Spleen (tissue), 11 donors: ENCODE measurements at regions not wholly inside any gene's neighbourhood (a gene's known extent, or its start where the extent isn't known, plus 50 kb on each side); places are given as distances from the start of the nearest gene placed in this dataset.

Experiments used
- DNase-seq: peaks from one replicate; pipeline ENCODE4 v3.0.0-alpha.2; 2020
- H3K27ac ChIP-seq, 8 donors: fragments of 200-600 bp; sonication (generic) in 7 of 8; 1 replicate in 4 of 8; 2 replicates in 4 of 8; pipeline versions ENCODE4 v1.5.0 to v1.8.0; 2016 to 2021; ENCODE audit warnings: inconsistent platforms in 4 of 8, mild to moderate bottlenecking in 4 of 8, moderate library complexity in 1 of 8
- H3K27me3 ChIP-seq, 7 donors: fragments of 200-600 bp; sonication (generic) in 6 of 7; replicated peaks in 1 of 7; 1 replicate in 4 of 7; 2 replicates in 3 of 7; pipeline versions ENCODE4 v1.5.0 to v1.8.0; 2016 to 2021; ENCODE audit warnings: inconsistent platforms in 3 of 7, mild to moderate bottlenecking in 1 of 7
- H3K36me3 ChIP-seq, 6 donors: fragments of 200-600 bp; sonication (generic) in 5 of 6; 1 replicate in 4 of 6; 2 replicates in 2 of 6; pipeline versions ENCODE4 v1.5.0 to v1.8.0; 2016 to 2021; ENCODE audit warnings: inconsistent platforms in 2 of 6
- H3K4me1 ChIP-seq, 6 donors: fragments of 200-600 bp; sonication (generic) in 5 of 6; 1 replicate in 3 of 6; 2 replicates in 3 of 6; pipeline versions ENCODE4 v1.5.0 to v1.8.0; 2016 to 2021; ENCODE audit warnings: inconsistent platforms in 3 of 6
- H3K4me3 ChIP-seq, 8 donors: fragments of 200-600 bp; sonication (generic) in 7 of 8; 1 replicate in 4 of 8; 2 replicates in 4 of 8; pipeline versions ENCODE4 v1.5.0 to v1.8.0; 2016 to 2021; ENCODE audit warnings: inconsistent platforms in 4 of 8, mild to moderate bottlenecking in 4 of 8, moderate library complexity in 2 of 8
- H3K9me3 ChIP-seq, 8 donors: fragments of 200-600 bp; sonication (generic) in 7 of 8; 1 replicate in 4 of 8; 2 replicates in 4 of 8; pipeline versions ENCODE4 v1.5.0 to v1.8.0; 2016 to 2021; ENCODE audit warnings: inconsistent platforms in 4 of 8
- POLR2A ChIP-seq, 3 donors: fragments of 450-650 bp; IDR thresholded peaks; one replicate each; pipeline ENCODE4 v1.5.1; 2017; ENCODE audit warnings: antibody characterized with exemption in 3 of 3, mild to moderate bottlenecking in 1 of 3
- POLR2AphosphoS5 ChIP-seq, 3 donors: sonication (generic); formaldehyde crosslinking; IDR thresholded peaks; one replicate each; pipeline ENCODE4 v1.5.1; 2017; ENCODE audit warnings: antibody characterized with exemption in 3 of 3
- WGBS, 5 donors: extraction: QIAGEN DNeasy Blood & Tissue Kit in 3 of 5; methylation state at CpG; one replicate each; pipeline versions ENCODE4 v1.1.5 to v1.1.7; 2013 to 2018; 5-methylcytosine and 5-hydroxymethylcytosine counted together
- intact Hi-C: fragments of 100-400 bp; cut with DNase I; formaldehyde crosslinking; loops from one replicate; pipeline ENCODE4 v1.15.0; 2023; ENCODE audit warnings: low total_unique reads
- TF ChIP-seq, protein P1 (sequence below), 11 experiments: fragments of 200-600 bp in 7 of 11; fragments of 450-650 bp in 4 of 11; sonication (generic) in 4 of 11; IDR thresholded peaks in 8 of 11; conservative IDR thresholded peaks in 3 of 11; 1 replicate in 7 of 11; 2 replicates in 4 of 11; pipeline versions ENCODE4 v1.4.0 to v1.8.0; 2016 to 2021; ENCODE audit warnings: antibody characterized with exemption in 11 of 11, inconsistent platforms in 4 of 11, mild to moderate bottlenecking in 1 of 11
- donor health status: healthy with polysubstance abuse.
- donor health status: DM: no; HTN: no; CAD: no; lungs with moderate emphysema.
- donor health status: DM: no; HTN: no; CAD: no.
- donor health status: Bipolar disorder and iron deficiency.
- donor health status: healthy.
- donor health status: DM: no; HTN: no; CAD: no.
- donor health status: DM: yes; HTN: yes; CAD: no.

DNA sequence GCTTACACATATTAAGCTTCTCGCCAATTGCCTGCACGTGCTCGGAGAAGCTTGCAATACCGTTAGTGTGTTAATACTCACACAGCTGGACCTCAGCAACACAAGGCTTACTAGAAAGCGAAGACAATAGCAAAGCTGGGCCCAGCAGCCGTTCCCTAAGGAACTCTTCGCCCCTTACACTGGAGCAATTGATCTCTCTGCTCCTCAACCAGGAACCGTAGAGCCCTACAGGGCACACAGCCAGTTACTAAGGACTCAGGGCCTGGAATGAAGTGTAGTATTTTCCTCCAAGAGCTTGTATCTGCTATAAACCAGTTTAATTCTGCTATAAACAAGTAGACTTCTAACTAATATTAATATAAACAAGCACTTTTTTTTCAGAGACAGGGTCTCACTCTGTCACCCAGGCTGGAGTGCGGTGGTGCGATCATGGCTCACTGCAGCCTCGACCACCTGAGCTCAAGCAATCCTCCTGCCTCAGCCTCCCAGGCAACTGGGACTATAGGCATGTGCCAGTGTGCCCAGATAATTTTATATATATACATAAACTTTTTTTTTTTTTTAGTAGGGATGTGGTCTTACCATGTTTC lies 67.0 kb upstream of the SIMC1 start:
- H3K27me3 ChIP-seq: peaks cover 0 to 32% (median 0%) of the 10 kb centered on the region in 7 donors
- no peak for DNase-seq
- no peak overlapping the region for H3K27ac ChIP-seq
- no peaks in the 10 kb centered on the region for H3K36me3 ChIP-seq
- H3K4me1 ChIP-seq: no peaks in the 10 kb centered on the region
- WGBS, 5 donors: 84 to 92% (median 89%) methylated on average over 11 of the region's 11 CpGs
- TF ChIP-seq, protein P1, sequence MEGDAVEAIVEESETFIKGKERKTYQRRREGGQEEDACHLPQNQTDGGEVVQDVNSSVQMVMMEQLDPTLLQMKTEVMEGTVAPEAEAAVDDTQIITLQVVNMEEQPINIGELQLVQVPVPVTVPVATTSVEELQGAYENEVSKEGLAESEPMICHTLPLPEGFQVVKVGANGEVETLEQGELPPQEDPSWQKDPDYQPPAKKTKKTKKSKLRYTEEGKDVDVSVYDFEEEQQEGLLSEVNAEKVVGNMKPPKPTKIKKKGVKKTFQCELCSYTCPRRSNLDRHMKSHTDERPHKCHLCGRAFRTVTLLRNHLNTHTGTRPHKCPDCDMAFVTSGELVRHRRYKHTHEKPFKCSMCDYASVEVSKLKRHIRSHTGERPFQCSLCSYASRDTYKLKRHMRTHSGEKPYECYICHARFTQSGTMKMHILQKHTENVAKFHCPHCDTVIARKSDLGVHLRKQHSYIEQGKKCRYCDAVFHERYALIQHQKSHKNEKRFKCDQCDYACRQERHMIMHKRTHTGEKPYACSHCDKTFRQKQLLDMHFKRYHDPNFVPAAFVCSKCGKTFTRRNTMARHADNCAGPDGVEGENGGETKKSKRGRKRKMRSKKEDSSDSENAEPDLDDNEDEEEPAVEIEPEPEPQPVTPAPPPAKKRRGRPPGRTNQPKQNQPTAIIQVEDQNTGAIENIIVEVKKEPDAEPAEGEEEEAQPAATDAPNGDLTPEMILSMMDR (IDR thresholded peaks at IDR 0.05 in 8 of 11, conservative IDR thresholded peaks at IDR 0.05 in 3 of 11): no peak
- TF ChIP-seq POLR2A (IDR thresholded peaks at IDR 0.05) (no peak), POLR2AphosphoS5 (IDR thresholded peaks at IDR 0.05) (no peak)
- no peak overlapping the region for H3K4me3 ChIP-seq
- intact Hi-C loops: no loop called here
- no peaks in the 10 kb centered on the region for H3K9me3 ChIP-seq

DNA sequence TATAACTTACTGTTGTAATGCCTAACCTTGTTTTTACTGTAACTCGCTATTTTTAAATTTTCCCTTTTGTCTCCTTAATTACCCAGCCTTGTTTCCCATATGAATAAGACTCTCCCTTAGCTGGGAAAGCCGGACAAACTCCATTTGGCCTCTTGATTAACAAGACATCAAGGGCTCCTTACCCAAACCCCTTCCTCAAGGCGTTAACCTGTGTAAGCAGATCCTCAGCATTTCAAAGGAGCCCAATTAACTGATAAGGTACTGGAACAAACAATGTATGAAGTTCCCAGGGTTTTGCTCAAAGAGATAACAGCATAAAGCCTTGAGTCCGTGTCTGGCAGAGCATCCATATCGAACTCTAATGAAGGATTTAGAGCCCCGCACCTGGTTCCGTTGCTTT lies 66.0 kb upstream of the SIMC1 start:
- Histone ChIP-seq H3K4me1 (no peaks in the 10 kb centered on the region), H3K27me3 (peaks cover 0 to 39% (median 0%) of the 10 kb centered on the region in 7 donors), H3K36me3 (no peaks in the 10 kb centered on the region), H3K4me3 (no peak overlapping the region), H3K9me3 (no peaks in the 10 kb centered on the region), H3K27ac (no peak overlapping the region)
- WGBS, 5 donors: 73 to 84% (median 82%) methylated on average over 7 of the region's 7 CpGs
- intact Hi-C loops: no loop called here
- no peak for DNase-seq
- TF ChIP-seq POLR2AphosphoS5 (IDR thresholded peaks at IDR 0.05) (no peak), POLR2A (IDR thresholded peaks at IDR 0.05) (no peak)
- TF ChIP-seq, protein P1 (IDR thresholded peaks at IDR 0.05 in 8 of 11, conservative IDR thresholded peaks at IDR 0.05 in 3 of 11): no peak

- TF ChIP-seq, protein P1 (IDR thresholded peaks at IDR 0.05 in 8 of 11, conservative IDR thresholded peaks at IDR 0.05 in 3 of 11): no peak
- TF ChIP-seq POLR2AphosphoS5 (IDR thresholded peaks at IDR 0.05) (no peak), POLR2A (IDR thresholded peaks at IDR 0.05) (no peak)
- WGBS, 5 donors: 62 to 80% (median 75%) methylated on average over 5 to 7 of the region's 7 CpGs
- H3K4me3 ChIP-seq: no peak overlapping the region
- intact Hi-C loops: no loop called here
- peaks cover 0 to 40% (median 0%) of the 10 kb centered on the region in 7 donors for H3K27me3 ChIP-seq
- H3K27ac ChIP-seq: no peak overlapping the region
- no peaks in the 10 kb centered on the region for H3K36me3 ChIP-seq
- no peaks in the 10 kb centered on the region for H3K4me1 ChIP-seq
- H3K9me3 ChIP-seq: peaks cover 0 to 5% (median 0%) of the 10 kb centered on the region in 8 donors
- DNase-seq: no peak
Measured at GRCh38 chr5:176173647-176174046, 64.6 kb upstream of the SIMC1 start.

DNA sequence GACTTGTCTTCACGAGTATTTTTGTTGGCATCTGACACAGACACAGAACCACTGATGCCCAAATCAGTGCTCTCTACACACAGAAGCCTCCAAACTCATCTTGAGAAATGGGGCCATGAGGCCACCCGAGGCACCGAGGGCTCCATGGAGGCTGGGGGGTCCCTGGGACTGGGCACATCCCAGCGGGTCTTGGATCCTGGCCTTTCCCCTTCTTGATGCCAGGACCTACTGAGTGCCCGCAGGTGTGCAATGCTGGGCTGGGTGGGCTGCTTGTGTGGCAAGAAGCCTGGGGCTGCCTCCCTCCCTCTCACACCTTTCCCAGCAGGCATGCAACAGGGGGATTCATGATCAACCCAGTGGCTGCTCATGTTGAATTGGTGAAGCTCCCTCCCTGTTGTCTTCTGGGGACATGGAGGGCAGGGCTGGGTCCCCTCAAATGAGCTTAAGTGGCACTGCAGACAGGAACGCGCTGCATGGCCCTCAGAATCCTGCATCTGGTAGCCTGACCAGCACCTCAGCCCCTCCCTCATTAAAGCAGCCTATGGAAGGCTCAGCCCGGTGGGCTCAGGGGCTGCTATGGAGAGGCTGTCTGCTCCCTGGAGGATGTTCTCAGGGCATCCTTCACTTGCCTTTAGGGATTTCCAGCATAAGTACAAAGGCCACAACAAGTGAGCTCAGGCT lies 63.7 kb upstream of the SIMC1 start:
- no peaks in the 10 kb centered on the region for H3K36me3 ChIP-seq
- H3K4me1 ChIP-seq: no peaks in the 10 kb centered on the region
- no peak overlapping the region for H3K27ac ChIP-seq
- WGBS, 5 donors: 83 to 96% (median 86%) methylated on average over 7 to 8 of the region's 8 CpGs
- DNase-seq: no peak
- intact Hi-C loops: no loop called here
- peaks cover 0 to 8% (median 0%) of the 10 kb centered on the region in 8 donors for H3K9me3 ChIP-seq
- TF ChIP-seq, protein P1 (IDR thresholded peaks at IDR 0.05 in 8 of 11, conservative IDR thresholded peaks at IDR 0.05 in 3 of 11): no peak
- TF ChIP-seq POLR2A (IDR thresholded peaks at IDR 0.05) (no peak), POLR2AphosphoS5 (IDR thresholded peaks at IDR 0.05) (no peak)
- no peak overlapping the region for H3K4me3 ChIP-seq
- peaks cover 0 to 44% (median 0%) of the 10 kb centered on the region in 7 donors for H3K27me3 ChIP-seq
